T-helper 2 cell treated with Interferon-gamma antibody and Interleukin-4, amounts not matched to agents 100 ng/mL and 5 ng/mL, for 36 hours (primary cell): ENCODE measurements at regions not wholly inside any gene's neighbourhood (a gene's known extent, or its start where the extent isn't known, plus 50 kb on each side); places are given as distances from the start of the nearest gene placed in this dataset.

Experiments used
- intact Hi-C: fragments of 100-400 bp; cut with micrococcal nuclease; formaldehyde crosslinking; loops from one replicate; pipeline ENCODE4 v1.15.1; 2023

- intact Hi-C loops, result no loop called here
Observed at GRCh38 chr5:2385818-2386217, 365.7 kb downstream of the IRX2 start.

GRCh38 chr5:2383698-2384065 lies 367.8 kb downstream of the IRX2 start:
- intact Hi-C loops, result no loop called here

GRCh38 chr5:2382776-2383697 lies 368.4 kb downstream of the IRX2 start:
- intact Hi-C loops, result no loop called here

- intact Hi-C loops, result no loop called here
Observed at GRCh38 chr5:2381861-2382260, 369.6 kb downstream of the IRX2 start.

- intact Hi-C loops, result no loop called here
Observed at GRCh38 chr5:2381070-2381469, 370.4 kb downstream of the IRX2 start.

- intact Hi-C loops, result no loop called here
Observed at GRCh38 chr5:2378976-2379375, 372.5 kb downstream of the IRX2 start.

- intact Hi-C loops, result no loop called here
Observed at GRCh38 chr5:2378108-2378507, 373.4 kb downstream of the IRX2 start.

- intact Hi-C loops, result no loop called here
Observed at GRCh38 chr5:2376486-2376885, 375.0 kb downstream of the IRX2 start.

- intact Hi-C loops, result no loop called here
Observed at GRCh38 chr5:2375757-2376250, 375.7 kb downstream of the IRX2 start.

- intact Hi-C loops, result no loop called here
Observed at GRCh38 chr5:2375291-2375690, 376.2 kb downstream of the IRX2 start.

GRCh38 chr5:2374703-2375102 lies 376.8 kb downstream of the IRX2 start:
- intact Hi-C loops, result no loop called here

- intact Hi-C loops, result no loop called here
Observed at GRCh38 chr5:2373631-2374030, 377.8 kb downstream of the IRX2 start.

- intact Hi-C loops, result no loop called here
Observed at GRCh38 chr5:2371419-2371710, 380.1 kb downstream of the IRX2 start.

- intact Hi-C loops, result no loop called here
Observed at GRCh38 chr5:2370626-2371418, 380.7 kb downstream of the IRX2 start.

GRCh38 chr5:2369178-2369577 lies 382.3 kb downstream of the IRX2 start:
- intact Hi-C loops, result no loop called here

- intact Hi-C loops, result no loop called here
Observed at GRCh38 chr5:2366816-2367215, 384.7 kb downstream of the IRX2 start.

- intact Hi-C loops, result no loop called here
Observed at GRCh38 chr5:2357309-2357708, 394.2 kb downstream of the IRX2 start.

GRCh38 chr5:2355859-2356258 lies 395.6 kb downstream of the IRX2 start:
- intact Hi-C loops, result no loop called here

- intact Hi-C loops, result no loop called here
Observed at GRCh38 chr5:2353871-2354440, 397.5 kb downstream of the IRX2 start.

GRCh38 chr5:2353211-2353610 lies 398.3 kb downstream of the IRX2 start:
- intact Hi-C loops, result no loop called here

GRCh38 chr5:2352101-2352861 lies 399.2 kb downstream of the IRX2 start:
- intact Hi-C loops, result no loop called here
